ENCODE measurements at regions not wholly inside any gene's neighbourhood (a gene's known extent, or its start where the extent isn't known, plus 50 kb on each side); places are given as distances from the start of the nearest gene placed in this dataset.

DNA sequence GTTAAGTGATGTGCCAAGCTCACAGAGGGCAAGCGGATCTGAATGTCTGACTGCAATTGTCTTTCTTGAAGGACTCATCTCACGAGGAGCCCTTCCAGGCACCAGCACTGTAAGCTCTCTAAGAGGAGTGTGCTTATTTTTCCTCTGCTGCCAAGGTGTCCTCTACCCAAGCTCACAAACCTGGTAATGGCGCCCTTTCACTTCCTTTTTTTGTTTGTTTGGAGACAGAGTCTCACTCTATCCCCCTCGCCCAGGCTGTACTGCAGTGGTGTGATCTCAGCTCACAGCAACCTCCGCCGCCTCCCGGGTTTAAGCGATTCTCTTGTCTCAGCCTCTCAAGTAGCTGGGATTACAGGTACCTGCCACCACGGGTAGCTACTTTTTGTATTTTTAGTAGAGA lies 233.8 kb downstream of the MAP2K4 start:
- no peak for TF ChIP-seq CTCF (IDR thresholded peaks at IDR 0.05; ENCODE audit: control insufficient read depth, extremely low read depth, insufficient read depth)
- DNase-seq (ENCODE audit: low read depth), result no peak
- H3K4me3 ChIP-seq (ENCODE audit: low read depth, low read length), result no peak overlapping the region

GRCh38 chr17:12256380-12256995 lies 235.8 kb downstream of the MAP2K4 start:
- H3K4me3 ChIP-seq (ENCODE audit: low read depth, low read length), result no peak overlapping the region
- peak; percentile 85 for TF ChIP-seq CTCF (IDR thresholded peaks at IDR 0.05; ENCODE audit: control insufficient read depth, extremely low read depth, insufficient read depth)
- DNase-seq (ENCODE audit: low read depth), result peak; percentile 46

GRCh38 chr17:12257176-12257575 lies 236.5 kb downstream of the MAP2K4 start:
- no peak for TF ChIP-seq CTCF (IDR thresholded peaks at IDR 0.05; ENCODE audit: control insufficient read depth, extremely low read depth, insufficient read depth)
- no peak overlapping the region for H3K4me3 ChIP-seq (ENCODE audit: low read depth, low read length)
- no peak for DNase-seq (ENCODE audit: low read depth)

GRCh38 chr17:12261354-12261753 lies 240.7 kb downstream of the MAP2K4 start:
- no peak for DNase-seq (ENCODE audit: low read depth)
- TF ChIP-seq CTCF (IDR thresholded peaks at IDR 0.05; ENCODE audit: control insufficient read depth, extremely low read depth, insufficient read depth), result no peak
- no peak overlapping the region for H3K4me3 ChIP-seq (ENCODE audit: low read depth, low read length)

GRCh38 chr17:12269751-12270150 lies 249.1 kb downstream of the MAP2K4 start:
- H3K4me3 ChIP-seq (ENCODE audit: low read depth, low read length), result no peak overlapping the region
- DNase-seq (ENCODE audit: low read depth), result no peak
- TF ChIP-seq CTCF (IDR thresholded peaks at IDR 0.05; ENCODE audit: control insufficient read depth, extremely low read depth, insufficient read depth), result no peak

- H3K4me3 ChIP-seq (ENCODE audit: low read depth, low read length), result no peak overlapping the region
- no peak for TF ChIP-seq CTCF (IDR thresholded peaks at IDR 0.05; ENCODE audit: control insufficient read depth, extremely low read depth, insufficient read depth)
- peak; percentile 83 for DNase-seq (ENCODE audit: low read depth)
Measured at GRCh38 chr17:12277827-12278226, 257.1 kb downstream of the MAP2K4 start.

GRCh38 chr17:12282056-12282455 lies 261.4 kb downstream of the MAP2K4 start:
- no peak overlapping the region for H3K4me3 ChIP-seq (ENCODE audit: low read depth, low read length)
- TF ChIP-seq CTCF (IDR thresholded peaks at IDR 0.05; ENCODE audit: control insufficient read depth, extremely low read depth, insufficient read depth), result no peak
- peak; percentile 61 for DNase-seq (ENCODE audit: low read depth)

All from LNCaP clone FGC (cell line).